Liver (tissue), 8 donors: ENCODE measurements at regions not wholly inside any gene's neighbourhood (a gene's known extent, or its start where the extent isn't known, plus 50 kb on each side); places are given as distances from the start of the nearest gene placed in this dataset.

ENCODE experiments used
- DNase-seq: peaks from one replicate; pipeline ENCODE4 v3.0.0-alpha.2; 2017; ENCODE audit warnings: low spot score
- H3K27ac ChIP-seq, 2 donors: one replicate each; pipeline ENCODE4 v1.7.0; 2013; ENCODE audit warnings: inconsistent platforms in 2 of 2, low read length in 2 of 2, control low read depth in 1 of 2, low read depth in 1 of 2, mild to moderate bottlenecking in 1 of 2
- H3K27me3 ChIP-seq, 4 donors: one replicate each; pipeline versions ENCODE4 v1.6.1 to v1.7.0; 2013; ENCODE audit warnings: low read length in 3 of 4, inconsistent platforms in 1 of 4, mild to moderate bottlenecking in 1 of 4, moderate library complexity in 1 of 4; ENCODE audit not compliant: control insufficient read depth in 4 of 4, insufficient read depth in 4 of 4
- H3K36me3 ChIP-seq, 4 donors: one replicate each; pipeline versions ENCODE4 v1.6.1 to v1.7.0; 2013; ENCODE audit warnings: low read length in 3 of 4, mild to moderate bottlenecking in 3 of 4, low read depth in 1 of 4, moderate library complexity in 1 of 4; ENCODE audit not compliant: control insufficient read depth in 4 of 4, insufficient read depth in 3 of 4
- H3K4me1 ChIP-seq, 4 donors: one replicate each; pipeline versions ENCODE4 v1.6.1 to v1.7.0; 2013; ENCODE audit warnings: low read length in 3 of 4, mild to moderate bottlenecking in 3 of 4, moderate library complexity in 1 of 4; ENCODE audit not compliant: control insufficient read depth in 4 of 4, insufficient read depth in 4 of 4
- H3K4me3 ChIP-seq, 3 donors: one replicate each; pipeline versions ENCODE4 v1.6.1 to v1.7.0; 2013; ENCODE audit warnings: low read length in 3 of 3, control low read depth in 1 of 3, low read depth in 1 of 3, mild to moderate bottlenecking in 1 of 3
- H3K9ac ChIP-seq, 2 donors: one replicate each; pipeline ENCODE4 v1.7.0; 2013; ENCODE audit warnings: low read length in 2 of 2, mild to moderate bottlenecking in 2 of 2, moderate library complexity in 2 of 2, control low read depth in 1 of 2, low read depth in 1 of 2
- H3K9me3 ChIP-seq, 4 donors: one replicate each; pipeline versions ENCODE4 v1.6.1 to v1.7.0; 2013; ENCODE audit warnings: low read length in 3 of 4; ENCODE audit not compliant: control insufficient read depth in 4 of 4
- ATF3 ChIP-seq: IDR thresholded peaks from 2 replicates; pipeline ENCODE4 v1.6.1; 2016; ENCODE audit warnings: antibody characterized with exemption
- EGR1 ChIP-seq, 2 donors: IDR thresholded peaks; 2 replicates each; pipeline ENCODE4 v1.6.1; 2016 to 2018; ENCODE audit warnings: antibody characterized with exemption in 2 of 2, low read depth in 2 of 2
- FOXA1 ChIP-seq: IDR thresholded peaks from 2 replicates; pipeline ENCODE4 v1.6.1; 2016; ENCODE audit warnings: antibody characterized with exemption
- FOXA2 ChIP-seq: IDR thresholded peaks from 2 replicates; pipeline ENCODE4 v1.6.1; 2016; ENCODE audit warnings: antibody characterized with exemption
- GABPA ChIP-seq, 2 donors: IDR thresholded peaks in 1 of 2; conservative IDR thresholded peaks in 1 of 2; 2 replicates each; pipeline ENCODE4 v1.6.1; 2016; ENCODE audit warnings: antibody characterized with exemption in 2 of 2, mild to moderate bottlenecking in 1 of 2, moderate library complexity in 1 of 2
- HNF4A ChIP-seq, 2 donors: conservative IDR thresholded peaks; 2 replicates each; pipeline ENCODE4 v1.6.1; 2016; ENCODE audit warnings: antibody characterized with exemption in 2 of 2, mild to moderate bottlenecking in 2 of 2
- HNF4G ChIP-seq: IDR thresholded peaks from 2 replicates; pipeline ENCODE4 v1.6.1; 2016; ENCODE audit warnings: antibody characterized with exemption
- JUND ChIP-seq, 2 donors: IDR thresholded peaks; 2 replicates each; pipeline ENCODE4 v1.6.1; 2016; ENCODE audit warnings: antibody characterized with exemption in 2 of 2
- NR2F2 ChIP-seq: IDR thresholded peaks from 2 replicates; pipeline ENCODE4 v1.6.1; 2016; ENCODE audit warnings: antibody characterized with exemption
- RAD21 ChIP-seq, 2 donors: IDR thresholded peaks; 2 replicates each; pipeline ENCODE4 v1.6.1; 2016; ENCODE audit warnings: antibody characterized with exemption in 2 of 2, mild to moderate bottlenecking in 2 of 2
- RXRA ChIP-seq, 2 donors: IDR thresholded peaks; 2 replicates each; pipeline ENCODE4 v1.6.1; 2017 to 2018; ENCODE audit warnings: antibody characterized with exemption in 2 of 2, mild to moderate bottlenecking in 1 of 2
- SP1 ChIP-seq: IDR thresholded peaks from 2 replicates; pipeline ENCODE4 v1.6.1; 2018; ENCODE audit warnings: antibody characterized with exemption, mild to moderate bottlenecking
- TAF1 ChIP-seq: conservative IDR thresholded peaks from 2 replicates; pipeline ENCODE4 v1.6.1; 2016; ENCODE audit warnings: antibody characterized with exemption, mild to moderate bottlenecking
- YY1 ChIP-seq: IDR thresholded peaks from 2 replicates; pipeline ENCODE4 v1.6.1; 2016; ENCODE audit warnings: antibody characterized with exemption, mild to moderate bottlenecking
- WGBS: extraction: QIAGEN DNeasy Blood & Tissue Kit; methylation state at CpG from one replicate; pipeline ENCODE4 v1.1.7; 2013; 5-methylcytosine and 5-hydroxymethylcytosine counted together
- TF ChIP-seq, protein P1 (sequence below): fragments of 150-350 bp; IDR thresholded peaks from 2 replicates; pipeline ENCODE4 v1.5.1; 2017; ENCODE audit warnings: improper control_type of control experiment, low read depth, low read length; ENCODE audit not compliant: missing input control
- TF ChIP-seq, protein P2 (sequence below): IDR thresholded peaks from 2 replicates; pipeline ENCODE4 v1.6.1; 2016; ENCODE audit warnings: antibody characterized with exemption
- TF ChIP-seq, protein P3 (sequence below): IDR thresholded peaks from 2 replicates; pipeline ENCODE4 v1.6.1; 2016; ENCODE audit warnings: antibody characterized with exemption, mild to moderate bottlenecking
- TF ChIP-seq, protein P4 (sequence below): IDR thresholded peaks from 2 replicates; pipeline ENCODE4 v1.6.1; 2016; ENCODE audit warnings: antibody characterized with exemption
- donor health status: healthy.
- donor health status: healthy.
- donor health status: healthy.
- donor health status: healthy.
- donor health status: healthy.

GRCh38 chr7:35398518-35398917, 144.6 kb upstream of the TBX20 start:
- no peak for DNase-seq
- 39% methylated on average over 4 of the region's 4 CpGs for WGBS

DNA sequence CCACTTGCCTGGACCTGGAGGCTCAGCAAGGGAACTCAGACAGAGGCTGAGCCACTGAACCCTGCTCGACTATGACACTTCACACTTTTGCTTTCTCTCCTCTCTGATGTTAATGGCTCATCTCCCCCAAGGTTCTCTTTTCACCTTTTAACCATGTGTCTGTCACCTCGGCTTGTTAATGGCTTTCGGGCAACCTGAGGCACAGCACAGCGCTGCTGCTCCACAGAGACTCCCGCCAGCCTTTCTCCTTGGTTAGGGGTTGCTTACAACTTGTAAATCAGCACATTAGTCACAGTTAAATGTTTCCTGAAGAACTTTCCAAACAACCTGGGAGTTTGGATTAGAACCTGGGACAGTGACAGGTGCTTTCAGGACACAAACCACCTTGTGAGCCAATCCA, 136.2 kb upstream of the TBX20 start:
- no peak overlapping the region for H3K4me3 ChIP-seq
- no peak overlapping the region for H3K27ac ChIP-seq
- H3K4me1 ChIP-seq: no peaks in the 10 kb centered on the region
- H3K9me3 ChIP-seq: no peaks in the 10 kb centered on the region
- TF ChIP-seq HNF4A (conservative IDR thresholded peaks at IDR 0.05) (no peak), FOXA2 (no peak), ATF3 (no peak), GABPA (IDR thresholded peaks at IDR 0.05 in 1 of 2, conservative IDR thresholded peaks at IDR 0.05 in 1 of 2) (no peak), TAF1 (no peak), EGR1 (IDR thresholded peaks at IDR 0.05; ENCODE audit: low read depth in 2 of 2) (no peak), SP1 (no peak), NR2F2 (no peak), FOXA1 (no peak), YY1 (no peak), HNF4G (no peak), RAD21 (IDR thresholded peaks at IDR 0.05) (no peak), JUND (IDR thresholded peaks at IDR 0.05) (no peak), RXRA (IDR thresholded peaks at IDR 0.05) (no peak)
- TF ChIP-seq, protein P1, sequence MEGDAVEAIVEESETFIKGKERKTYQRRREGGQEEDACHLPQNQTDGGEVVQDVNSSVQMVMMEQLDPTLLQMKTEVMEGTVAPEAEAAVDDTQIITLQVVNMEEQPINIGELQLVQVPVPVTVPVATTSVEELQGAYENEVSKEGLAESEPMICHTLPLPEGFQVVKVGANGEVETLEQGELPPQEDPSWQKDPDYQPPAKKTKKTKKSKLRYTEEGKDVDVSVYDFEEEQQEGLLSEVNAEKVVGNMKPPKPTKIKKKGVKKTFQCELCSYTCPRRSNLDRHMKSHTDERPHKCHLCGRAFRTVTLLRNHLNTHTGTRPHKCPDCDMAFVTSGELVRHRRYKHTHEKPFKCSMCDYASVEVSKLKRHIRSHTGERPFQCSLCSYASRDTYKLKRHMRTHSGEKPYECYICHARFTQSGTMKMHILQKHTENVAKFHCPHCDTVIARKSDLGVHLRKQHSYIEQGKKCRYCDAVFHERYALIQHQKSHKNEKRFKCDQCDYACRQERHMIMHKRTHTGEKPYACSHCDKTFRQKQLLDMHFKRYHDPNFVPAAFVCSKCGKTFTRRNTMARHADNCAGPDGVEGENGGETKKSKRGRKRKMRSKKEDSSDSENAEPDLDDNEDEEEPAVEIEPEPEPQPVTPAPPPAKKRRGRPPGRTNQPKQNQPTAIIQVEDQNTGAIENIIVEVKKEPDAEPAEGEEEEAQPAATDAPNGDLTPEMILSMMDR: no peak
- TF ChIP-seq, protein P2, sequence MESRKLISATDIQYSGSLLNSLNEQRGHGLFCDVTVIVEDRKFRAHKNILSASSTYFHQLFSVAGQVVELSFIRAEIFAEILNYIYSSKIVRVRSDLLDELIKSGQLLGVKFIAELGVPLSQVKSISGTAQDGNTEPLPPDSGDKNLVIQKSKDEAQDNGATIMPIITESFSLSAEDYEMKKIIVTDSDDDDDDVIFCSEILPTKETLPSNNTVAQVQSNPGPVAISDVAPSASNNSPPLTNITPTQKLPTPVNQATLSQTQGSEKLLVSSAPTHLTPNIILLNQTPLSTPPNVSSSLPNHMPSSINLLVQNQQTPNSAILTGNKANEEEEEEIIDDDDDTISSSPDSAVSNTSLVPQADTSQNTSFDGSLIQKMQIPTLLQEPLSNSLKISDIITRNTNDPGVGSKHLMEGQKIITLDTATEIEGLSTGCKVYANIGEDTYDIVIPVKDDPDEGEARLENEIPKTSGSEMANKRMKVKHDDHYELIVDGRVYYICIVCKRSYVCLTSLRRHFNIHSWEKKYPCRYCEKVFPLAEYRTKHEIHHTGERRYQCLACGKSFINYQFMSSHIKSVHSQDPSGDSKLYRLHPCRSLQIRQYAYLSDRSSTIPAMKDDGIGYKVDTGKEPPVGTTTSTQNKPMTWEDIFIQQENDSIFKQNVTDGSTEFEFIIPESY: no peak
- TF ChIP-seq, protein P3, sequence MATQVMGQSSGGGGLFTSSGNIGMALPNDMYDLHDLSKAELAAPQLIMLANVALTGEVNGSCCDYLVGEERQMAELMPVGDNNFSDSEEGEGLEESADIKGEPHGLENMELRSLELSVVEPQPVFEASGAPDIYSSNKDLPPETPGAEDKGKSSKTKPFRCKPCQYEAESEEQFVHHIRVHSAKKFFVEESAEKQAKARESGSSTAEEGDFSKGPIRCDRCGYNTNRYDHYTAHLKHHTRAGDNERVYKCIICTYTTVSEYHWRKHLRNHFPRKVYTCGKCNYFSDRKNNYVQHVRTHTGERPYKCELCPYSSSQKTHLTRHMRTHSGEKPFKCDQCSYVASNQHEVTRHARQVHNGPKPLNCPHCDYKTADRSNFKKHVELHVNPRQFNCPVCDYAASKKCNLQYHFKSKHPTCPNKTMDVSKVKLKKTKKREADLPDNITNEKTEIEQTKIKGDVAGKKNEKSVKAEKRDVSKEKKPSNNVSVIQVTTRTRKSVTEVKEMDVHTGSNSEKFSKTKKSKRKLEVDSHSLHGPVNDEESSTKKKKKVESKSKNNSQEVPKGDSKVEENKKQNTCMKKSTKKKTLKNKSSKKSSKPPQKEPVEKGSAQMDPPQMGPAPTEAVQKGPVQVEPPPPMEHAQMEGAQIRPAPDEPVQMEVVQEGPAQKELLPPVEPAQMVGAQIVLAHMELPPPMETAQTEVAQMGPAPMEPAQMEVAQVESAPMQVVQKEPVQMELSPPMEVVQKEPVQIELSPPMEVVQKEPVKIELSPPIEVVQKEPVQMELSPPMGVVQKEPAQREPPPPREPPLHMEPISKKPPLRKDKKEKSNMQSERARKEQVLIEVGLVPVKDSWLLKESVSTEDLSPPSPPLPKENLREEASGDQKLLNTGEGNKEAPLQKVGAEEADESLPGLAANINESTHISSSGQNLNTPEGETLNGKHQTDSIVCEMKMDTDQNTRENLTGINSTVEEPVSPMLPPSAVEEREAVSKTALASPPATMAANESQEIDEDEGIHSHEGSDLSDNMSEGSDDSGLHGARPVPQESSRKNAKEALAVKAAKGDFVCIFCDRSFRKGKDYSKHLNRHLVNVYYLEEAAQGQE: no peak
- TF ChIP-seq, protein P4, sequence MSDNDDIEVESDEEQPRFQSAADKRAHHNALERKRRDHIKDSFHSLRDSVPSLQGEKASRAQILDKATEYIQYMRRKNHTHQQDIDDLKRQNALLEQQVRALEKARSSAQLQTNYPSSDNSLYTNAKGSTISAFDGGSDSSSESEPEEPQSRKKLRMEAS: no peak
- no peak overlapping the region for H3K9ac ChIP-seq
- no peaks in the 10 kb centered on the region for H3K36me3 ChIP-seq
- H3K27me3 ChIP-seq: no peaks in the 10 kb centered on the region
- DNase-seq: no peak
- WGBS: 77% methylated on average over 5 of the region's 5 CpGs

More at GRCh38 chr7:35398518-35398917, 144.6 kb upstream of the TBX20 start:
- Histone ChIP-seq H3K9ac (no peak overlapping the region), H3K27me3 (no peaks in the 10 kb centered on the region), H3K4me3 (no peak overlapping the region), H3K27ac (no peak overlapping the region), H3K4me1 (peaks cover 0 to 20% (median 6%) of the 10 kb centered on the region in 4 donors), H3K9me3 (no peaks in the 10 kb centered on the region), H3K36me3 (no peaks in the 10 kb centered on the region)
- peak in 1 of 2 donors; percentile 44 for TF ChIP-seq RXRA (IDR thresholded peaks at IDR 0.05)
- TF ChIP-seq ATF3: no peak
- TF ChIP-seq HNF4A (conservative IDR thresholded peaks at IDR 0.05): peak in 1 of 2 donors; percentile 52
